GM18508 (cell line): ENCODE measurements at regions not wholly inside any gene's neighbourhood (a gene's known extent, or its start where the extent isn't known, plus 50 kb on each side); places are given as distances from the start of the nearest gene placed in this dataset.

Source experiments
- ATAC-seq: cut with Tn5 transposase; IDR thresholded peaks from one replicate; pipeline ENCODE4 v1.9.1; 2021; ENCODE audit warnings: moderate number of reproducible peaks; ENCODE audit not compliant: insufficient read depth, unreplicated experiment

DNA sequence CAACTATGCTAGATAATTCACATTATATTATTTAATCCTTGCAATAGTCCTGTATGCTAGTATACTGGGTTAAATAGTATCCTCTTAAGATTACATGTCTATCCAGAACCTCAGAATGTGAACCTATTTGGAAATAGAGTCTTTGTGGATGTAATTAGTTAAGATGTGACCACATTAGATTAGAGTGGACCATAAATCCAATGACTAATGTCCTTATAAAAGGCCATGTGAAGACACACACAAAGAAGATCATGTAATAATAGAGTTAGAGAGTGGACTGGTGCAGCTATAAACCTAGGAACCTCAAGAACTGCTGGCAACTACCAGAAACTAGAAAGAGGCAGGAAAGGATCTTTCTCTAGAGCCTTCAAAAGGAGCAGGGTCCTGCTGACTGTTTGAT, 263.6 kb upstream of the PTGER4 start:
- ATAC-seq: no peak

DNA sequence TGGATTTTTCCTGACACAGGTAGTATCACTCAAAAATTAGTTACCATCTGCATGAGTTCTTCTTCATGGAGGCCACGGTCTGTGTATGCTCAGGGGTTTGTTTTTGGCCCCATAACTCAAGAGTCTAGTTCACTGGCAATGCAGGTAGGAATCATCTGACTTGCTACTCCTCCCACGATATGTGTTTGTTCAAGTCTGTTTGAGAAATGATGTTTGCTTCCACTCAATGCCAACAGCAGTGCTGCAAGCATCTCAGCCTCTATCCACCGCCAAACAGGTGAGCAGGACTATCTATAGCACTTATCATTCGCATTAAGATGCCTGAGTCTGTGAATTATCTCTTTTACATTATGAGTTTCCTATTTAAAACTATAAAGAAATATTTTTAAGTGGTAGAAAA, 264.8 kb upstream of the PTGER4 start:
- no peak for ATAC-seq

DNA sequence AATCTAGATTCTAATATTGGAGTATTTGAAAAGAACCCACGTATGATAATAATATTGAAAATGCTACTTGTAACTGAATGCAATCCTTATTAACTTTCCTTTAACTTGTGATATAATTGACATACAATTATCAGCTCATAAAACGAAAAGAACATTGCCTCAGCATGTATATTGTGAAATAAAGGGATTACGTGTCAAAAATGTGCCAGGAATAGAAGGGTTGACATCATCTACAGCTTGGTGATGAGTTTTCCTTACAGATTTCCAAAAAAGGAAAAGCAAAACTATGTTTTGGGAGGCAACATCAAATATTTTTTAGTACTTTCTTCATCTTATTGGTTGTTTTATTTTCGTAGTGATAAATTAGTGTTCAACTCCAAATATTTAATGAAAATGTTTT, 266.0 kb upstream of the PTGER4 start:
- no peak for ATAC-seq

DNA sequence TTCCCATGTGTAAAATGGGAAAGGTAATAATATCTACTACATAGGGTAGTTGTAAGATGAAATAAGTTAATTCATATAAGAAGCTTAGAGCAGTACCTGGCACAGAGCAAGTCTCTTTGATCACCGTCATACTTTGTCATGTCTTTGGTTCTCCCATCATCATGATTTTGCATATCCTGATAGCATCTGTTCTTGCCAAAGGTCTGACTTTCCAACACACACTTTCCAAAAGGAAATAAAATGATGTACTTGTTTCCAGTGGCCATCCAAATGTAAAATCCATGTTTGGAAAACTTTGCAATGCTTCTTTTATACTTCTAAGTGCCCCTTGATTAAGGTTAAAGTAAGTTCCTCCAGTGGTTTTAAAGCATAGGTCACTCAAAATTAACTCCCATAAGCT, 266.9 kb upstream of the PTGER4 start:
- ATAC-seq: no peak

DNA sequence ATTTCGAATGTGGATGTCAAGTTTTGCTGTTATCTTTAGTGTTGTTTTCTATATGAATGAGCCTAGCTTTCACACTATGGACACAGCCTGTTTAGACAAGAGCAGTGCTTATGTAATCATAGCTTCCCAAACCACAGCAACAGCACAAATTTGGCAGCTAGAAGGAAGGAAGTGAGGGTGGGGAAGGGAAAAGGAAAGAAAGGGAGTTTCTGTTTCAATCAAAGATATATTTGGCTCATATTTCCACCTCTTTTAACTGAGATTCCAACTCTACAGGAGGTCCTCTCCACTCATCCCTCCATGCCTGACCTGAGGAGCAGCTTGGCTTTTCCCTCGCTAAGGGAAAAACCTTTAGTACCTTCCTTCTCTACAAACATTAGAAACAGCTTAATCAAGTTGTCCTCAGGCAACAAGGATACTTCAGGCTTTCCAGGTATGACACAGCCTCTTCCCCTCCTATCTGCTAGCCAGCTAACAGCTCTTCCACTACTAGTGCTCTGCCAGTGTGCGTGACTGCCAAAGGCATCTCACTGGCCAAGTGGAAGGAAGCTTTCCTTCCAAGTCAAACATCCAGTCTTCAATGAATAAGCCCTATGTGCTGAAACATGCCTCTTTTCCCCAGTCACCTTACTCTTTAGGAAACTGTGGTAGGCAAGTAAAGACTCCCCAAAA, 268.6 kb upstream of the PTGER4 start:
- ATAC-seq: no peak

DNA sequence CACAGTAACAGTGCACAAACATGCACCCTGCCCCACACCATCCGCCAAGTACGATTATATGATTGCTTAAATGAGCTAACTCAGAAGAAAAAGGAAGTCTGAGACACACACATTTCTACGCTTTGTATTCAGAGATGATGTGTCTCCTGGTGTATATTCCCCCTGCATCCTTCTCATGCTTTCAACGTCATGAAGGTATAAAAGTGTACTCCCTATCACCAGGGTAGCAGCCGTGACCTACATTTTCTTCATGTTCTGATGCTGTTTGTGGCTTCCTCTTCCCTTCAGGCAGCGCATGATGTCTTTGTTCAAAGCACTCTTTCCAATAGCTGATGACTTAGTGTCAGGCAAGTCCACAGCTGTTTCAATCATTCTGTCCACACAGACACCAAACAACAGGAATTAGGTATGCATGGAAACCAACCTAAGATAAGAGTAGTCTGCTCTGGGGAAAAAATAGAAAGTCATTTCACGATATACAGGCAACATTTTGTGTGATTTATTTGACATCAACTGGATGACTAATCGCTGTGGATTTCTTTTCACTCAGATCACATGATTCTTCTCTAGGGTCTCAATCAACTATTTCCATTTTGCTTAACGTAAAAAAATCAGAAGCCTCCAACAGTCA, 269.4 kb upstream of the PTGER4 start:
- ATAC-seq: no peak

DNA sequence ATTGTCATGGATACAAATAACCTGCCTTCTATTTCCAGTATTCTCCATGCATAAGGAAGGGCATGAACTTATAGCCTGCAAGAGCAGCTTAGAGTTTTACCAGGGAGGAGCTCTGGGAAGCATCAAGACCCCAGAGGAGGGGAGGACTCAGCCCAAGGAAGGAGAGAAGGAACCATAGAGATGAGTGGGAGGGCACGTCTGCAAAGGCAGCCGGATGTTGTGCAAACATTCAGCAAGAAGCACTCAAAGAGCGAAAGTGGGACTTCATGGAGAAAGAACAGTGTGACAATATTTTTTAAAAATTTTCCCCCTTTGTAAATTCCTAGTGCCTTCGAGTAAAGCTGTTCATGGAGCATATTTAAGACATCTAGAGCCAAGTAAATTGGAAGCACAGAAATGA, 270.1 kb upstream of the PTGER4 start:
- no peak for ATAC-seq

DNA sequence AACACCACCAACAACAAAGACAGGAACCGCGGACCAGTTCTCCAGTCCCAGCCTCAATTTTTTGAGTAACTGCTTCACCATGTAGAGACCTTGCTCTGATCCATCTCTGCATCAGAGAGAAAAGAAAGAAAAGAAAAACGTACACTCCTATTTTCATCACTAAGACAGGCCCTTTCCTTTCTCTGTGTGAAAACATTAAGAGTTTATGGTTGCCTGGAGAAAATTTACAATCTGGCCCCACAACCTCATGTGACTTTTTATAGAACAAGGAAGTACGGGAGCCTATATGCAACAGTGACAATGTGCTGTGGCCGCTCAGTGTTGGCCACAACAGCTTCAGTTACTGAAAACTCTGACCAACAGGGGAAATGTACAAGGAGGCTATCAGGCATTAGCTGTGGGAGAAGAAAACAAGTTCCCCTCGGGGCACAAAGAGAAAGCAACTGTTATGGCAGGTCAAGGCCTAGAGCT, 272.9 kb upstream of the PTGER4 start:
- no peak for ATAC-seq

DNA sequence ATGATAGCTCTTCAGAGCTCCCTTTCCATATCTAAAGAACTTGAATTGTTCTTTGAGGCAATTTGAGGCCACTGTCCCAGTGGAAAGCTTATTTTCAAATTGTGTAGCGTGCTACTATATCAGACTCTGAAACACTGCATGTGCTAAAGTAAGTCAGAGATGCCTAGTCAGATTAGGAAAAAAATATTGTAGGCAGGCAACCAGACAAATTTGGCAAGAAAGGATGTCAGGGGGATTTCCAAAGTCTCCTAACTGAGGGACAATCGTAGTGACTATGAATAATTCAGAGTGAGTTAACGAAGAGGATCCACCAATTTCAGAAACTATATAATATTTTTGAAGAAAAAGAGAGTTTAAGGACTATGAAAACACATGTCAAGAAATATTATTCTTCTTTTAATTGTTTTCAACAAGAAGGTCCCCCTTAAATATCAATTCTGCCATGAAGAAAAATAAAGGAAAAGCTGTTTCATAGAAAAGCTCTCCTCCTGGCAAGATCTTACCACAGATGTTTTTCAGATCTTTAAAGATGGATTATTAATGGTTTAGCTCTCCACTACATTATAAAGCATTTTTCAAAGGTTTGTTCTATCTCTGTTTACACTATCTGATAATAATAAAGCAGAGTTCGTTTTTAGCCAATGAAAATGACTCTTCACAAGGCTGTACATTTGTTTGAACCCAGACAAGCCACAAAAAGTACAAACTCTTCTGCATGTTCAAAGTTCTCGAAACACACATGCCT, 273.5 kb upstream of the PTGER4 start:
- no peak for ATAC-seq

DNA sequence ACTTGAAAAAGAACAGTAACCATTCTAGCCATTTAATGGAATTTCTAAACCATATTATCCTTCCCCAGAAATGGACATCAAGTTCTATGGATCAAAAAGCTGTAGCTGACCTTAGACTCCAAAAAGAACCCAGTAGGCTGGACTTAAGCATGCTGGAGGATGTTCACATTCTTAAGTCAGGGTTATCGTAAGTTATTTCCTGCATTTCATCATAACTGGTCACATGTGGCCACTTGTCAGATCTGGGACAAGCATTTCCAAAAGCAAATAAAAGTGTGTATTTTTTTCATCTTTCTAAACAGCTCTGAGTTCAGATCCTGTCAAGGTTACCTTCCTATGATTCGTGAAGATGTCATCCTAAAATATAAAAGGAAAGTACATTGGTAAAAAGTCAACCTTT, 274.5 kb upstream of the PTGER4 start:
- no peak for ATAC-seq

DNA sequence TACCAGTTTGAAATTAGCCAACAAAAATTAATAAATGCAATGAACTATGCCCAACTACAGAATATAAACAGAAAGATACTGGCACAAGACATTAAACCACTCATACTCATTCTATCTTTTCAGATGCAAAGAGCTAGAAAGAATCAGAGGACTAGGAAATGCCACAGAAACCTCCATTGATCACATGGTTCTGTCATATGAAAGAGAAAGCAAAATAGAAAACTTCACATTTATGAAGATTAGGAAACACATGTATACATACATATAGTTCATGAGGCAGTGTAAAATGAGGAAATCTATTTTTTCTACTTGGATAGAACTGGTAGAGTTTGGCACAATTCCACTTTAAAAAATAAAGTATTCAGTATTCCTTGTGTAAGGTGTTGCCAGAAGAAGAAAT, 275.1 kb upstream of the PTGER4 start:
- ATAC-seq: peak; percentile 73

DNA sequence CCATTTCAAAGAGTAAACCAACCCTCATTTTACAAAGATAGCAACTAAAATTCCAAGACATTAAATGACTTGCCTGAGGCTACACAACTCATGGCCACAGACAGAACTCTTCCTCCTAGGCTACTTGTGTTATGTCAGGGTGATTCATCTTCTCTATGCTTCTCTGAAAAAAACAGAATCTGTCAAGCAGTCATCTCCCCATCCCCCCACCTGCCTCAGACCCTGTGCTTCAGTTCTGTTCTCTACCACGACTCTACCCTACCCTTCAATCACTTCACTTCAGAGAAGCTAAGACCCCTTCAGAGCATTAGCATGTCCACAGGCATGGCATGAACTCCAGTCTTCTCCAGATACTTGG, 277.7 kb upstream of the PTGER4 start:
- ATAC-seq: no peak

DNA sequence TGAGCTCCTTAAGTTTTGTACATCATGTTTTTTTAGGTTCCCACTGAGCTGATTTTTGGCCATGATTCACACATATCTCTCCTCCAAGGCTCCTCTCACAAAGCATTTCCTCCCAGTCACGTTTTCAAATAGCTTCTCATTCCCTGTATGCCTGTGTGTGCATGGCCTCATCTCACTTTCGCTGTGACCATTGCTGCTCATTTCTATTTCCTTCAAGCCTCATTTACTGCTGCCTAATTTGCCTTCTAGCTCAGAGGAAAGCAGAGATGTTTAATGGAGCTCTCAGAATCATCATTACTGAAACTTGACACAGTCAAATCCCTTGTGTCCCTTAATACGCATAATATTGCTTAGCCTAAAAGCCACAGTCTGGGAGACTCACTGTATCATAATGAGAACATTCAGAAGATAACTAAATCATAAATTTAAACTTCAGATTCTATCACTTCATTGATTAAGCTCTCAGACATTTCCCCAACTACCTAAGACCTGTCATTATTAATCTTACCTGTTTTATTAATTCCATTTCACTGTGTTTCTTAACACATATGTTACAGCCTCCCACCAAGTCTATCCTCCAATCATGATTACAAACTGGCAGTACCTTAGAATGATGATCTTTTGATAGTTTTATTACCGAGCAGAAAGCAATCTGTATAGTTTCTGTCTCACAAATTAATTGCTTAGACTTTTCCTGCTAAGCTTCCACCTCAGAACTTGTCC, 278.3 kb upstream of the PTGER4 start:
- ATAC-seq: no peak

DNA sequence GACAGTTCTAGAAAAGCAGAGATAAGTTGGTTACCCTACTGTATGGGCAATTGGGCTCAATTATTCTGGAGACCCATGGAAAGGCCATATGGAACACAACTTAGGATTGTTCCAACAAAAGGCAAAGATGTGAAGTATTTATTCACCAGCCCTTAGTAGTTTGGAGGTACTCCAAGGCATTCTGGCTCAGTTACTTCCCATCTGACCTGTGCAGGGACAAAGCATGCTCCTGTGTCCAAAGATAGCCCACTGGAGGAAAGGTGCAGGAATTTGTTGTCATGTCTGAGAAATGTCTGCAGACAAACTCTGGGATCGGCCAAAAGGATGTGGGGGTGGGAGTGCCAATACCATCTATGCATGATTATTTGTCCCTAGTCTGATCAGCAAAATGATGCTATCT, 279.5 kb upstream of the PTGER4 start:
- no peak for ATAC-seq

DNA sequence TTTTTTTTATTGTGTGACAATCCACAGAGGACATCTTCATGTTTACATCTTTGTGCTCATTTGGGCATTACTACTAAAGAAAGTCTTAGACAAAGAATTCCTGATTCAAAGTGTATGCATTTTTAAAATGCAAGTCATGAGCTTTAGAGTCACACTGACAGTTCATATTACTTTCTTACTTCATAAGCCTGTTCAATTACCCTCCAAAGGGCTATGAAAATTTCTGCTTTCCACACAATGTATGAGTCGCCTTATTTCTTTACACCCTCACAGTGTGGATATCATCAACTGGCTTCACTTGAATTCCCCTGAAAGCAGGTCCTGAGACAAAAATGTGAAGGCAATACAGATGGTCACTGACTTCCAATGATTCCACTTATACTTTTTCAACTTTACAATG, 280.4 kb upstream of the PTGER4 start:
- ATAC-seq: no peak

DNA sequence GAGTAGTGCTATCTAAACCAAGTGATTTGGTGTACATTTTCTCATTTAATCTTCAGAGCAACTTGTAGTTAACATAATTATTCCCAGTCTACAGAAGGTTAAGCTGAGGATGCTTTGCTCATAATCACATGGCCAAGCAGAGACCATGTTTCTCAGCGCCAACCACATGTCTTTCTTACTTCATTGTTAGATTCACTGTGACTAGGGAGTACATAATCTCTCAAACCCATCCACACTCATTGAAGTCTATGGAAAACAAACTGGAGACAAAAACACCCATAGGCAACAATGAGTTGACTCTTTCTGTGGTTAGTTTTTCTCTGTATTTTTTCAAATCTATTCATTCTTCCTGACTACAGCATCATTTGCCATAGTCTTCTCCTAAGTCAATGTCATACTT, 281.7 kb upstream of the PTGER4 start:
- ATAC-seq: no peak

DNA sequence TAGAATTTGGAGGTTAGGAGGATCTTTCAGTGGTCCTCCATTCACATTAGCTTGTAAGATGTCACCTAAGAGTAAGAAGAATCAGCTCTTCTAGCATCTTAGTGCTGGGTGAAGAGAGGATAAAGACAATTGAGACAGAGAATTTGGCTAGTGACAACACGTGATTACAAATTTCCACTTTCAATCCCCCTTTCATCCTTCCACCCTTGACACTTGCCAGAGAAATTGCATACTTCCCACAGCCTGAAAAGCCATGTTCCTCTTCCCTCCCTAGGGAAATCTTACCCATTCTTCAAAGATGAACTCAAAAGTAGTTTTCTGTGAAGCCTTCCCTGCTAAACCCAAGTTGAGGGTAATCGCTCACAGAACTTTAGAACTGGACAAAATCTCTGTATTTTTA, 282.6 kb upstream of the PTGER4 start:
- ATAC-seq: no peak

DNA sequence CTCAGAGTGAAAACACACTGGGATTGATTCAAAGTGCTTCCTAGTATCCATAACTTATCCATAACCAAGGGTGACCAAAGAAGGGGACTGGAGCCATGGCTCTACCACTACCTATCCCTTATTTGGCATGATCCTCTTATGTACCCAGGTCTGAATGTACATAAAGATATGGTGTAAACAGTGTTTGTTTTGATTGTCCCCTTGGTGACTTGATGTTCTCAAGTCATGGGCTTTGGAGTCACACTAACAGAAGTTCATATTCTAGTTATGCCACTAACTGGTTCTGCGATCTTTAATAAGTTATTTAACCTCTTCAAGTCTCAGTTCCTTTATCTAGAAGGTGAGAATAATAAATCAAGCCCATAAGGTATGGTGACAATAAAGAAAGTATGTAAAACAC, 283.4 kb upstream of the PTGER4 start:
- ATAC-seq: no peak

DNA sequence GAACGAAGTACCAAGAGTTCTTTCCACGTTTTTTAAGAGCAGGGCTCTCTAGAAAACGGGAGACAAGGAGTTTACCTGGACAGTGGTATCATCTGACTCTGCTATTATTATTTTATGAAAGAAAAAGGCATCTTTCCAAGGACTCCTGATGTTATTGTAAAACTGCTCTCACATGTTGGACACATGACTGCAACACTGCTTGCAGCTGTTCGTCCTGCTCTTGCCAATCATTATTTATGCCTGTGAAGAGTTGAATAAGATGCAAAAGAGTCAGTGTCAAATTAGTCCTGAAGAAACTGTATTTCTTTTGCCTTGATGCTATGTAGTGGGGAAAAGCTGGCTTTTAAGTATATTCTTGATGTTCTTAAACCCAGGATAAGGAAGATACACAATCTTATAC, 284.5 kb upstream of the PTGER4 start:
- no peak for ATAC-seq

DNA sequence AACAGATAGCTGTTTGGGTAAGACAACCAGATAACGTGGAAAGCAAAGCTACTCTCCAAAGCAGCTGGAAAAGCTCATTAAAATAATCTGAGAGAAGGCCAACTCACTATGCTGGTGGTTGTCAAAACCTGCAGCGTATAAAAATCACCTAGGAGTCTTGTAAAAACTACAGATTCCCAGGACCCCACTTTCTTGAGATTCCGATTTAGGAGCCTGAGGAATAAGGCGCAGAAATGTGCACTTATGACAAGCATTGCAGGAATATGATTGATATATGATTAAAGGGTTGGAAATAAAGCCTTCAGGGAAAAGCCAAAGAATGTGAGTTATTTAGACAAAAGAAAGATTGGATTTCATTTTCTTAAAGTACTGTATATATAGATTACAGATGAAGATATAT, 285.0 kb upstream of the PTGER4 start:
- no peak for ATAC-seq

DNA sequence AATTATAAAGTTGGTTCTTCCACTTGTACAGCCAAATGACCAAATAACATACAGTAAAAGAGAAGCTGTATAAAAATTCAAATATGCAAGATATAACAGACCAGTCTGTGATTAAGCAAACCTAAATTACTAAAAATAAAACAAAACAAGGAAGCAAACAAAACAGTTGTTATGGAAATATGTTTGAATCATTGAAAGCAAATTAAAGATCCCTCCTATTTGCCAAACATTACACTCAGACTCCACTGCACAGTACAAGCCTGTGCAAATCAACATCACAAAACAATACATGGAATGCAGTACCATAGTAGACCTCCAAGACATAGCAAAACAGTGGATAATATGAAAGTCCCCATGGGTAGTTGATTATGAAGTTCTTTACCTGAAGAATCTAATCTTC, 288.1 kb upstream of the PTGER4 start:
- no peak for ATAC-seq
